Naive B cell (primary cell): ENCODE measurements at regions not wholly inside any gene's neighbourhood (a gene's known extent, or its start where the extent isn't known, plus 50 kb on each side); places are given as distances from the start of the nearest gene placed in this dataset.
"Not testable (repeated sequence)": the region's sequence is repeated elsewhere in the genome, so short reads cannot be mapped to it uniquely, and the experiment has no call there.

ENCODE experiments used
- ATAC-seq, 2 donors: fragments of 150-1000 bp; cut with Tn5 transposase; 2 replicates each; pipeline ENCODE4 v1.10.0; 2021; ENCODE audit warnings: low read depth in 2 of 2, mild to moderate bottlenecking in 2 of 2, moderate library complexity in 2 of 2
- DNase-seq: peaks from one replicate; pipeline ENCODE4 v3.0.0; 2022
- H3K27ac Mint-ChIP-seq, 6 donors: one replicate each; pipeline ENCODE4 v1.8.0; 2020 to 2022; ENCODE audit warnings: mild to moderate bottlenecking in 6 of 6, mixed read lengths in 6 of 6, moderate library complexity in 5 of 6, inconsistent platforms in 2 of 6
- H3K27me3 Mint-ChIP-seq, 3 donors: one replicate each; pipeline ENCODE4 v1.8.0; 2021 to 2022; ENCODE audit warnings: mixed read lengths in 3 of 3, mild to moderate bottlenecking in 1 of 3
- H3K36me3 Mint-ChIP-seq, 2 donors: one replicate each; pipeline ENCODE4 v1.8.0; 2020 to 2022; ENCODE audit warnings: mixed read lengths in 2 of 2, inconsistent platforms in 1 of 2, mild to moderate bottlenecking in 1 of 2
- H3K4me1 Mint-ChIP-seq, 3 donors: one replicate each; pipeline ENCODE4 v1.8.0; 2020 to 2022; ENCODE audit warnings: mixed read lengths in 3 of 3, inconsistent platforms in 1 of 3, mild to moderate bottlenecking in 1 of 3, moderate library complexity in 1 of 3
- H3K4me3 Mint-ChIP-seq, 8 donors: one replicate each; pipeline ENCODE4 v1.8.0; 2020 to 2022; ENCODE audit warnings: mild to moderate bottlenecking in 8 of 8, mixed read lengths in 8 of 8, moderate library complexity in 8 of 8, inconsistent platforms in 2 of 8
- H3K9me3 Mint-ChIP-seq, 7 donors: one replicate each; pipeline ENCODE4 v1.8.0; 2020 to 2022; ENCODE audit warnings: mixed read lengths in 7 of 7, mild to moderate bottlenecking in 5 of 7, inconsistent platforms in 2 of 7, moderate library complexity in 1 of 7

DNA sequence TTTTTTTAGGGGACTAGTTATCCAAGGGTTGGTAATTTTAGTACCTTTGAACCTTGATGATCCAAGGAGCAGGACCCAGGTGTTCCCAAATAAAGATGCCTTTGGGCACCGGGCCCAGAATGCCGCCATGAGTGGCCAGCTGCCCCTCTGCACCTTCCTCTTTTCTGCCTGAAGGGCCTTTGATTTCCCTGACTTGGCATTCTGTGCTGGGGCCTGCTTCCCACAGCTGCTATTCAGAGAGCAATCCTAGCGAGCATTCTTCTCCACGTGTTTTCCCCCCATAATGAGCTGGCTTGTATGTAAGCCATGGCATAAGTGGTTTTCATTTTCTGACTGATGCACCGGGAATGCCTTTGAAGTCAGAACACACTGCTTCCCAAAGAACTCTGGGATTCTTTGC is 77.6 kb upstream of the FAM72C start:
- H3K27ac Mint-ChIP-seq, H3K4me1 Mint-ChIP-seq, DNase-seq, H3K27me3 Mint-ChIP-seq, ATAC-seq, H3K36me3 Mint-ChIP-seq, H3K4me3 Mint-ChIP-seq, H3K9me3 Mint-ChIP-seq: not testable (repeated sequence)

DNA sequence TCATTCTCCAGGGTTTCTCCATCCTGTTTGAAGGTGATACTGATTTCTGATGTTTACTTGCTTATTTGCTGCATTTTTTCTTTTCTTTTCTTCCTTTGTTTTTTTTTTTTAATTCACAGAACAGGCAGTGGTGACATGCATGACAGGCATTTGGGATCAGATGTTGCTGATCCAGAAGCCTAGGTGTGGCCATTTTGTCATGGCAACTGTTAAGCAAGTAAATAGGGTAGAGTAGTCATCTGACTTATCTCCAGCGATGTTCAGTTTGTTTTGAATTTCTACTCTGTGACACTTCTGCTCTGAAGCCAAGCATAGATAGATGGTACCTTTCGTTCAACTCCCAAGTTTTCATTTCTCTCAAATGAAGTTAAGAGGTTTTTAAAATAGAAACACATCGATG is 74.9 kb upstream of the FAM72C start:
- H3K9me3 Mint-ChIP-seq, ATAC-seq, H3K4me1 Mint-ChIP-seq, H3K4me3 Mint-ChIP-seq, H3K27me3 Mint-ChIP-seq, H3K36me3 Mint-ChIP-seq, DNase-seq, H3K27ac Mint-ChIP-seq: not testable (repeated sequence)

DNA sequence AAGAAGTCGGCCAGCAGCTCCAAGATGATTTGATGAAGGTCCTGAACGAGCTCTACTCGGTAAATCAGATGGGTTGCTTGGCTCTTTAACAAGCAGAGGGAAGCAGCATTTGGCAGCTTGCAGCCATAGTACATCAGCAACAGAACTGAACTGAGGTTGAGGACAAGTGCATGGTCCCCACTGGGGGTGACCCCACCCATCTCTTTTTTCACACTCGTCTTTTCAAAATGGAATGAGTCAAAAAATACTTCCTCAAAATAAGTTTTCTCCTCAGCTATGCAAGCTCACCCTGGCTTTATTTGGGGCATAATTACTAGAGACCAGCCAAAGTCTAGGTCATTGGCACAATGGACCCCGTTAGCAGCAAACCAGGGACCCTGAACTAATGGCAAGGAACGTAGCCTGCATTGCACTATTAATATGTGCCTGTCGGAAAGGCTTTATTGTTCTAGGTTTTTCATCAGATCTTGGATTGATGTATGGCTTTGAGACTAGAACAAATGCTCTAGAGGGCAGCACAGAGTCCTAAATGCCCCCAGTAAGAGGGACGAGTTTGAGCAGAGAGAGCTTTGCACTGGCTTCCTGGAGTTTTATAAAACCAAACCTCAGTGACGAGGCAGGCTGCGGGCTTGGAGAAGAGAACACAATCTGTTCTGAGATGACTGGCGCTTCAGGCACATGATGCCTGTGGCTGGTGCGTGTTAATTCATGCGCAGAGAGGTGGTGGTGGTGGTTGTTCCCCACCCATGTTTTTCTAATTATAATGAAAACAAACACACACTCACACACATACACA is 74.2 kb upstream of the FAM72C start:
- not testable (repeated sequence) for H3K36me3 Mint-ChIP-seq, H3K4me1 Mint-ChIP-seq, H3K27ac Mint-ChIP-seq, DNase-seq, H3K27me3 Mint-ChIP-seq, H3K9me3 Mint-ChIP-seq
- ATAC-seq: peak; percentile 78 to 79
- H3K4me3 Mint-ChIP-seq: peak overlapping the region in 1 of 8 donors; percentile 20

DNA sequence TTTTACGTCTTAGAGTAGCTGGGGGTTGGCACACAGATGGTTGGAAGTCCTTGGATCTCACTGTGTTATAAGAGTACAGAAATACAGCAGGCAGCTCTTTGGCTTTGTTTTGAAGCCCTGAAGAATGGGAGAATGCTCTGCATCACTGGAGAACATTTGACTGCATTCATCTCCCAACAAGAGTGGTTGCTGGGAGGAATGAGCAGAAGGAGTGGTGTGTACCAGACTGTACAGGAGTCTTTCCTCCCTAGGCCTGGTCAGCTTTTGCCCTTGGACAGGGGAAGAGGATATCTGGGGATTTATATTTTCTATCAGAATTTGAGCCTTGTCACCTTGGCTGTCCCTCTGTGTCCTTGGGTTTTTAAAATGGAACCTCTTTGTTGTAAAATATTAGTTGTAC is 70.5 kb upstream of the FAM72C start:
- not testable (repeated sequence) for ATAC-seq, DNase-seq, H3K4me1 Mint-ChIP-seq, H3K27ac Mint-ChIP-seq, H3K36me3 Mint-ChIP-seq, H3K4me3 Mint-ChIP-seq, H3K9me3 Mint-ChIP-seq, H3K27me3 Mint-ChIP-seq

DNA sequence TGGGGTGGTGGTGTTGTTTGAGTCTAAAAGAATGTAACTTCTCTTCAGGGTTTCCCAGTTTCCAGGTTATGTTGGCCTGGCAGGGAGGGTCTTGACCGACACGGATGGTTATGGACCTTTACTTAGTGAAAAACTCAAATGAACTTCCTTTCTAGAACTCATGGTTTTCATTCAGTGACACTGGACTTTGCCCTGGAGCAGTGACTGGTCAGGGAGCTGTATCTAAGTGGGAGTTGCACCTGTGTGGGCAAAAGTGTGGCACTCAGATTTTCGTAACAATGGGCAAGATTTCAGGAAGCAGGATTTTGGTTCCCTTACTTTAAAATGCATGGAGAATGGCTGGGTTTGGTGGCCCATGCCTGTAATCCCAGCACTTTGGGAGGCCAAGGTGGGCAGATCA is 68.5 kb upstream of the FAM72C start:
- not testable (repeated sequence) for H3K4me1 Mint-ChIP-seq, ATAC-seq, H3K27me3 Mint-ChIP-seq, H3K27ac Mint-ChIP-seq, H3K4me3 Mint-ChIP-seq, DNase-seq, H3K9me3 Mint-ChIP-seq, H3K36me3 Mint-ChIP-seq

DNA sequence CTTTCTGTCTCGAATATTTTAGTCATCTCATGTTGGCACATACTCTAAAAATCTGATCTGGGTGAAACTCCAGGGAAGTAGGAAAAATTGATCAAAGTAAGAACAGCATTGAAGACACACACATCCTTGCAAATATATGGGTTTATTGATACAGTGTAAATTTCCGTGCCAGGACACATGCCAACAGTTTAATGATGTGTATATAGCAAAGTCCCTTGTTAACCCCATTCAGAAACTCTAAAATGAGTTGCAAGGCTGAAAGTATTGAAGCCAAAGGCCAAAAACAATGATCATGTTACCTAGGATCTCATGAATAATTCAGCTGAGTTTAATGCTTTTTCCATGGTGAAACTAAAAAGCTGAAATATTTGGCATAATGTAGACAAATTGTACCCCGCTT is 62.3 kb upstream of the FAM72C start:
- not testable (repeated sequence) for DNase-seq, H3K27me3 Mint-ChIP-seq, H3K4me1 Mint-ChIP-seq, H3K9me3 Mint-ChIP-seq, ATAC-seq, H3K4me3 Mint-ChIP-seq, H3K36me3 Mint-ChIP-seq, H3K27ac Mint-ChIP-seq

DNA sequence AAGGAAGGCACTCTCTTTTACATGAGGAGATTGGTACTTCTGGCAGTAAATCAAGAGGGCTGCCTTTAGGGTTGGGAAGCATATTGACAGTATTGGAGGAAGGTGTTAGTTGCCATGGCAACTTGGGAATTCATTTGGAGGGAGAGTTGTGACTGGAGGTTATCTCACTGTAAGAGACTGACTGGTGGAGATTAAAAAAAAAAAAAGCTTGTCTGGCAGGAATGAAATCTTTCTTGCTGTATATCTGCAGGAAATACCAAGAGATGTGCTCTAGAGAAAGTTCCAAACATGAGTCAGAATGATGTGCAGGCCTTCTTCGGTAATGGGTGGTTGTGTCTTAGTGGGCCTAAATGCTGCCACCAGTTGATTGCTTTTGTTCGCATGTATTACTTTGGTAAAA is 59.8 kb upstream of the FAM72C start:
- not testable (repeated sequence) for H3K36me3 Mint-ChIP-seq, H3K9me3 Mint-ChIP-seq, H3K4me3 Mint-ChIP-seq, H3K27me3 Mint-ChIP-seq, H3K27ac Mint-ChIP-seq, H3K4me1 Mint-ChIP-seq, DNase-seq, ATAC-seq

DNA sequence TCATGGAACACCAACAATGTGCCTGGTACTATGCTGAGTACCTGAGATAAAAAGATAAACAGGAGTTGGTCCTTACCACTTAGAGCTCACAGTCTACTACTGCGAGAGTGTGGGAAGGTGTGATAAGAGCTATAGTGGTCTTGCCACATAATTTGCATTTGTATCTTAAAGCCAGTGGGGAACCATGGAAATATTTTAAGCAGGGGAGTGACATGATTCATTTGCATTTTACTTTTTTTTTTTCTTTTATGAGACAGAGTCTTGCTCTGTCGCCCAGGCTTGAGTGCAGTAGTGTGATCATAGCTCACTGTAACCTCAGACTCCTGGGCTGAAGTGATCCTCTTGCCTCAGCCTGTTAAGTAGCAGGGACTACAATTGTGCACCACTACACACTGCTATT is 54.2 kb upstream of the FAM72C start:
- H3K27me3 Mint-ChIP-seq, H3K36me3 Mint-ChIP-seq, H3K4me1 Mint-ChIP-seq, DNase-seq, H3K9me3 Mint-ChIP-seq, H3K27ac Mint-ChIP-seq, H3K4me3 Mint-ChIP-seq: not testable (repeated sequence)
- peak; percentile 93 to 94 for ATAC-seq

DNA sequence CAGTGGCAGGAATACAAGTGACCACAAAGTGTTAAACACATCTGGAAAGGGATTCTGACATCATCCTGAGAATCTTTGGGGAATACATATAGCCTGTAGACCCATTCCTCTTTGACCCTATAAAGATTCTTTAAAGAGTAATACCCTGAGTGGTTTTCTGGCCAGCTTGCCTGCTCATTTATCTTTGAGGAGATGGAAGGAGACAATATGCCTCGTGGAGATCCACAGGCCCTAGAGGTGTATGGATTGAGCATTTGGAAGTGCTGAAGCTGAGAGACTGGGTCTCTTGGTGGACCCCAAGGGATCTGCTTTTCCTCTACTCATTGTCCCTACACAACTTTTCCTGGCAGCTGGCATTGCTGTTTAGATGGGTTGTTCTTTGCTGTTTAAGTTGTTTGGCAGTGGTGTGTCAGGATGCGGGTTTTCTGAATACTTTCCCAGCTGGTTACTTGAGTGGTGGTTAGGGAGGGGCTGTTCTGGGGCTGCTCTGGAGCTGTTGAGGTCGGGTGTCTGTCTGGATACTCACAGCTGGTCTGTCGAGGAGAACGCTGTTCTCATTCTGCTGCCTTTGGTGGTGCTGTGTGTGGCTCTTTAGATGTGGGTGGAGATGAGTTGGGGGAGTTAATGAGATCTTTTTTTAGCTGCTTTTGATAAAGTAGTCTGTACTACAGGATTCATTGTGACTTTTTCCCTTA is 50.1 kb upstream of the FAM72C start:
- not testable (repeated sequence) for H3K9me3 Mint-ChIP-seq, ATAC-seq, H3K27ac Mint-ChIP-seq, H3K36me3 Mint-ChIP-seq, DNase-seq, H3K27me3 Mint-ChIP-seq, H3K4me1 Mint-ChIP-seq, H3K4me3 Mint-ChIP-seq
